ENCODE measurements at regions not wholly inside any gene's neighbourhood (a gene's known extent, or its start where the extent isn't known, plus 50 kb on each side); places are given as distances from the start of the nearest gene placed in this dataset.
"Not testable (repeated sequence)": the region's sequence is repeated elsewhere in the genome, so short reads cannot be mapped to it uniquely, and the experiment has no call there.

DNA sequence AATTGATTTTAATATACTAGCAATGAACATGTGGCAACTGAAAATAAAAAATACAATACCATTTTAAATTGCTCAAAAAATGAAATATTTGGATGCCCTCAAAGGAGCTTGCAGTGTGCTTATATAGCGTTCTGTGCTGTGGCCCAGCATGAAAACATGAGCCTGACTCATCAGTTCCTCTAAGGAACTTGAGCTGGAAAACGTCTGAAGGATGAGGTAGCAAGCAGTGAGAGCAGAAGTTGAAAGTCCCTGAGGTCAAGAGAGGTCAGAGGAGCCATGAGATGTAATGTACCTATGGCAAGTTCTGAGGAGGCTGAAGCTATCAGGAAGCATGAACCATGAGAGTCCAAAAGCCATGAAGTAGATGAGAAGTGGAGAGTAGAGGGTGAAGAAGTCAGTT, 59.7 kb downstream of the HMGB3 start:
- no peak overlapping the region for H2AFZ ChIP-seq (ENCODE audit: insufficient read depth, low read depth, low read length, poor library complexity, severe bottlenecking)
- peaks cover 0 to 4% (median 2%) of the 10 kb centered on the region in 3 donors for H3K27me3 Mint-ChIP-seq (ENCODE audit: low read depth in 3 of 3)

DNA sequence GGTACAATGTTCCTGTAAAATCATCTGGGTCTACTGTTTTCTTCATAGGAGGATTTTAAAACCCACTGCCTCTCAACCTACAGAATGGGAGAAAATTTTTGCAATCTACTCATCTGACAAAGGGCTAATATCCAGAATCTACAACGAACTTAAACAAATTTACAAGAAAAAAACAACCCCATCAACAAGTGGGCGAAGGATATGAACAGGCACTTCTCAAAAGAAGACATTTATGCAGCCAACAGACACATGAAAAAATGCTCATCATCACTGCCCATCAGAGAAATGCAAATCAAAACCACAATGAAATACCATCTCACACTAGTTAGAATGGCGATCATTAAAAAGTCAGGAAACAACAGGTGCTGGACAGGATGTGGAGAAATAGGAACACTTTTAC, 83.2 kb downstream of the HMGB3 start:
- H3K27ac ChIP-seq (ENCODE audit: low read depth in 1 of 2, low read length in 2 of 2); H2AFZ ChIP-seq (ENCODE audit: insufficient read depth, low read depth, low read length, poor library complexity, severe bottlenecking); H3K27me3 ChIP-seq (ENCODE audit: control insufficient read depth in 2 of 2, insufficient read depth in 2 of 2, low read length in 2 of 2); H3K36me3 Mint-ChIP-seq; H3K4me2 ChIP-seq (replicated peaks; ENCODE audit: extremely low read depth, low read length, poor library complexity, severe bottlenecking); H3K27ac Mint-ChIP-seq; H3K9me3 Mint-ChIP-seq; H3K79me2 ChIP-seq (ENCODE audit: insufficient read depth, low read length); H3K9ac ChIP-seq (ENCODE audit: insufficient read depth, low read length, poor library complexity, severe bottlenecking); H4K20me1 ChIP-seq (ENCODE audit: insufficient read depth, low read length); H3K4me3 ChIP-seq (replicated peaks in 1 of 3; ENCODE audit: low read depth in 2 of 3, low read length in 3 of 3); H3K36me3 ChIP-seq (replicated peaks in 1 of 2; ENCODE audit: control insufficient read depth in 1 of 2, insufficient read depth in 2 of 2, low read length in 2 of 2); H3K4me1 Mint-ChIP-seq; intact Hi-C loops (cut with micrococcal nuclease); H3K9me3 ChIP-seq (replicated peaks in 1 of 2; ENCODE audit: control insufficient read depth in 1 of 2, insufficient read depth in 1 of 2, low read length in 2 of 2); H3K27me3 Mint-ChIP-seq (ENCODE audit: low read depth in 3 of 3); DNase-seq; H3K4me1 ChIP-seq (ENCODE audit: control insufficient read depth in 1 of 2, insufficient read depth in 2 of 2, low read length in 2 of 2); H3K4me3 Mint-ChIP-seq: not testable (repeated sequence)
- no CpG with 5 or more reads among the region's 3 CpGs for WGBS (ENCODE audit: insufficient coverage)

More for the DNA sequence above, 59.7 kb downstream of the HMGB3 start:
- intact Hi-C loops (cut with micrococcal nuclease), result no loop called here
- Histone ChIP-seq H3K9me3 (replicated peaks in 1 of 2; ENCODE audit: control insufficient read depth in 1 of 2, insufficient read depth in 1 of 2, low read length in 2 of 2) (no peaks in the 10 kb centered on the region), H3K4me1 (ENCODE audit: control insufficient read depth in 1 of 2, insufficient read depth in 2 of 2, low read length in 2 of 2) (no peaks in the 10 kb centered on the region), H3K36me3 (replicated peaks in 1 of 2; ENCODE audit: control insufficient read depth in 1 of 2, insufficient read depth in 2 of 2, low read length in 2 of 2) (no peaks in the 10 kb centered on the region), H3K4me2 (replicated peaks; ENCODE audit: extremely low read depth, low read length, poor library complexity, severe bottlenecking) (no peak overlapping the region), H3K9ac (ENCODE audit: insufficient read depth, low read length, poor library complexity, severe bottlenecking) (no peak overlapping the region), H4K20me1 (ENCODE audit: insufficient read depth, low read length) (no peaks in the 10 kb centered on the region), H3K4me3 (replicated peaks in 1 of 3; ENCODE audit: low read depth in 2 of 3, low read length in 3 of 3) (no peak overlapping the region), H3K79me2 (ENCODE audit: insufficient read depth, low read length) (no peaks in the 10 kb centered on the region), H3K27ac (ENCODE audit: low read depth in 1 of 2, low read length in 2 of 2) (no peak overlapping the region), H3K27me3 (ENCODE audit: control insufficient read depth in 2 of 2, insufficient read depth in 2 of 2, low read length in 2 of 2) (no peaks in the 10 kb centered on the region)
- Mint-ChIP-seq H3K9me3 (peaks cover 0 to 11% (median 5%) of the 10 kb centered on the region in 7 donors), H3K36me3 (no peaks in the 10 kb centered on the region), H3K4me1 (peaks cover 4% of the 10 kb centered on the region), H3K4me3 (no peak overlapping the region), H3K27ac (peak overlapping the region in 2 of 7 donors; percentile 0 to 1)
- WGBS (ENCODE audit: insufficient coverage), result 6% methylated on average over 2 of the region's 2 CpGs
- DNase-seq, result peak; percentile 18 to 54 (median 29)
- TF ChIP-seq, protein P1, sequence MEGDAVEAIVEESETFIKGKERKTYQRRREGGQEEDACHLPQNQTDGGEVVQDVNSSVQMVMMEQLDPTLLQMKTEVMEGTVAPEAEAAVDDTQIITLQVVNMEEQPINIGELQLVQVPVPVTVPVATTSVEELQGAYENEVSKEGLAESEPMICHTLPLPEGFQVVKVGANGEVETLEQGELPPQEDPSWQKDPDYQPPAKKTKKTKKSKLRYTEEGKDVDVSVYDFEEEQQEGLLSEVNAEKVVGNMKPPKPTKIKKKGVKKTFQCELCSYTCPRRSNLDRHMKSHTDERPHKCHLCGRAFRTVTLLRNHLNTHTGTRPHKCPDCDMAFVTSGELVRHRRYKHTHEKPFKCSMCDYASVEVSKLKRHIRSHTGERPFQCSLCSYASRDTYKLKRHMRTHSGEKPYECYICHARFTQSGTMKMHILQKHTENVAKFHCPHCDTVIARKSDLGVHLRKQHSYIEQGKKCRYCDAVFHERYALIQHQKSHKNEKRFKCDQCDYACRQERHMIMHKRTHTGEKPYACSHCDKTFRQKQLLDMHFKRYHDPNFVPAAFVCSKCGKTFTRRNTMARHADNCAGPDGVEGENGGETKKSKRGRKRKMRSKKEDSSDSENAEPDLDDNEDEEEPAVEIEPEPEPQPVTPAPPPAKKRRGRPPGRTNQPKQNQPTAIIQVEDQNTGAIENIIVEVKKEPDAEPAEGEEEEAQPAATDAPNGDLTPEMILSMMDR (IDR thresholded peaks at IDR 0.05), result no peak
